Forelimb muscle (tissue), 1 donor: ENCODE measurements at regions not wholly inside any gene's neighbourhood (a gene's known extent, or its start where the extent isn't known, plus 50 kb on each side); places are given as distances from the start of the nearest gene placed in this dataset.

Source experiments
- DNase-seq: peaks from one replicate; pipeline ENCODE4 v3.0.0-alpha.2; 2013; ENCODE audit warnings: low read depth

DNA sequence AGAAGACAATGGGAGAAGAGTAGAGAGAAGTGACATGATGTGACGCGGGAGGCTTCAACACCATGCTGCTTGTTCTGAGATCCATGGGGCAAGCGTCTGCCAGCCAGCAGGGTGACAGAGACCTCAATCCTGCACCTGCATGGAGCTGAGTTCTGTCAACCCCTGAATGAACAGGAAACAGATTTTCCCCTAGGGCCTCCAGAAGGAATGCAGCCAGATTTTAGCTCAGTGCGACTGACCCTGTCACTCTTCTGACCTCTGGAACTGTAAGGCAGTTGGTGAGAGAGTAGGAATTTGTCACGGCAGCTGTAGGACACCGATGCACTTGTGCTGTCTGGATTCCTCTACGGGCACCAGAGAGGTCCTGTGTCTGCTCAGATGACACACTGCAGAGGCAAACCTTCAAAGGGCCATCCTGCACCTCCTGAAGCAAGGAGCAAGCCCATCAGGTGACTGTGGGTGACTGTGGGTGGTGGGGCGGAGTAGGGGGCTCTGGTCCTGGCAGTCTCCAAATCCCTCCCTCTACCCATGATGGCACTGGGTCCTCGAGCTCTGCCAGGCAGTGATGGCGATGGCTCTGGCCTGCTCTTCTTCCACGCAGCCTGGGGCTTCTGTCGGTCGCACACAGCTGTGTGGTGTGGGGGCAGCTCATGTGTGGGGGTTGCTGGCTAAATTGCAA lies 194.3 kb upstream of the TWIST2 start:
- no peak for DNase-seq

- no peak for DNase-seq
Observed at GRCh38 chr2:238654479-238655197, 193.2 kb upstream of the TWIST2 start.

- DNase-seq, result no peak
Observed at GRCh38 chr2:238655198-238655860, 192.6 kb upstream of the TWIST2 start.

DNA sequence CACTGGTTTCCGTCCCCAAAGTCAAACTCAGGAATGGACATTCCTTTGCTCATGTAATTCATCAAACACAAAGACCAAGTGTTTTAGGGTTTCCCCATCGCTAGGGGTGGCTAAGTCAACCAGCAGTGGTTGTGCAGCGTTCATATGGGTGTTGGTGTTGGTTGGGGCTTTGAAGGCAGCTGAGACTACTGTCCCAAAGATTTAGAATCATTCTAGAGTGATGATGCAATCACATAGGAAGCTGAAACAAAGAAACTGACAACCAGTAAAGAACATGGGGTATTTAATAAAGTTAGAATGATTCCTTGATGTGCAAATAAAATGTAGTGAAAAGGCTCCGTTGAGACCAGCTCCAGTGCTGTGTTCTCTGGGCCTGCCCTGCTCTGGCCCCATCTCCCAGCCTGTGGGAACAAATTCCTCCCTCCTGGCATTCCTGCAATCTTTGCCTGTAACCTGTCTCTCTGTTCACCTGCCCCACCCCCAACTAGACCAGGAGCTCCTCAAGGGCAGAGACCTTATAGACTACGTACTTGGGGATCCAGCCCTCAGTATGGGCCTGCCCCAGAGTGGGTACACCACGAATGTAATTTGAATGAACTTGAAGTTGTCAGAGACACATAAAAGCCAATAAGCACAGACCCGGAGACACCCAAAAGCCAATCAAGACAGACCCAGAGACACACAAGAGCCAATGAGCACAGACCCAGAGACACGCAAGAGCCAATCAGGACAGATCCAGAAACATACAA lies 191.7 kb upstream of the TWIST2 start:
- no peak for DNase-seq

GRCh38 chr2:238657132-238658053 lies 190.5 kb upstream of the TWIST2 start:
- DNase-seq, result peak; percentile 53

DNA sequence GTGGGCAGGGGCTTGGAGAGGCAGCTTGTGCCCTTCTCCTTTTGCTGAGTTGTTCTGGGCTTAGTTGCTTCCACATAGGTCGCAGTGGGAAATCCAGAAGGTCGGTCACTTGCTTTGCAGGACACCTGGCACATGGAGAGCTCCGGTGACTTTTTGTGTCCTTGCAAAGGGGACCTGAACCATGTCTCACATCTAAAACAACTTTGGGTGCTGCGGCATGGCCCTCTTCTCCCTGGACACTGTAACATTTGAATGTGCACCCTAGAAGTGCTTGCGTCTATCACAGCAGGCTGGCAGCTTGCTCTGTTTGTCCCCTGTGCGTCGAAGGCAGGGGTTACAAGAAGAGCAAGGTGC lies 189.9 kb upstream of the TWIST2 start:
- no peak for DNase-seq

DNA sequence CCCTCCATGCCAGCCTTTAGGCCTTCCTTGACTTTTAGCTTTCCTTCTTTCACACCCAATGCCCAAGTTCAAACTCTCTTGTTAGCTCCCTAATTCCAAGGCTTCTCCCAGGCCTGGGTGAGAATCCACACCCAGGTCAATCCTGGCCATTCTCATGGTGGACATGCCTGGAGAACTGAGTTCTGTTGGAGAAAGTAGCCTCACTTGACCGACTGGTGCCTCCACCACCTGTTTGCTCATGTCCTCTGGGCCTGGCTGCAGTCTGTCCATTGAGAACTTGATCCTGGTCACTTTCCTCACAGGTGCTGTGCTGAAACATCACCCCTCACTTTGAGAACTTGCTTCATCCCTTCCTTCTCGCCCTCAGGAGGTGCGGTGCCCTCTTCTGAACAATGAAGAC lies 189.1 kb upstream of the TWIST2 start:
- DNase-seq, result no peak

DNA sequence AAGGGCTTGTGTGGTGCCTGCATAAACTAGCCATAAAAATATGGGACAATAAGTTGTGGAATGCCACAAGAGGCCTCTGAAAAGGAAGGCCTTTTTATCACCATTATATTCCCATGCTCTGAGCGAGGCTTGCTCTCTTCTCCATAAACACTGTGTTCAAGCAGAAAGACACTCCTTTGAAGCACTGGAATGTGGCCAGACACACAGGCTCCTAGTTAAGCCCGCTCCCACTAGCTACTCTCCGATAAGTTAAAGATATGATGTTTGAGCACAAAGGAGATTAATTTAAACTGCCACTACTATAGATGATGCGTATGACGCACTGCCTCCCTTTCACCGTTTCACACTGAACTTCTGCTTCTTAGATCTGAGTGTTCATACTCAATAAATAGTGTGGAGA lies 188.7 kb upstream of the TWIST2 start:
- DNase-seq, result no peak

DNA sequence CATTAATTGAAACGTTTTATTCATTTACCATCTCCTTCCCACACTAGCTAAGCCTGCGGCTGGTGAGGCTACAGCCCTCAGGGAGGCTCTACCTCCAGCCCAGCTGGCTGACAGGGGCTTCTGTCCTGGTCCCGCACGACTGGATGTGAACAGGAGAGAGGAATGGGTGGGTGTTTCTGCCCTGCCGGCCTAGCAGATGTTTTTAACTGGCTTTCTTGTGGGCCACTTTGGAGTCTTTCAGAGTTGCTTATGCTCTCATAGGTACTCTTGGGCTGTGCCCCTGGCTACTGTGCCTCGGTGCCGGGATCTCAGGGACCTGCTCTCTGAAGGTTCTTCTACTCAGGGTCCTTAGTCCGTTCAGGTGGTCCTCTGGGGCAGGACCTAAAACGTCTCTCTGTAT lies 184.3 kb upstream of the TWIST2 start:
- DNase-seq, result no peak

DNA sequence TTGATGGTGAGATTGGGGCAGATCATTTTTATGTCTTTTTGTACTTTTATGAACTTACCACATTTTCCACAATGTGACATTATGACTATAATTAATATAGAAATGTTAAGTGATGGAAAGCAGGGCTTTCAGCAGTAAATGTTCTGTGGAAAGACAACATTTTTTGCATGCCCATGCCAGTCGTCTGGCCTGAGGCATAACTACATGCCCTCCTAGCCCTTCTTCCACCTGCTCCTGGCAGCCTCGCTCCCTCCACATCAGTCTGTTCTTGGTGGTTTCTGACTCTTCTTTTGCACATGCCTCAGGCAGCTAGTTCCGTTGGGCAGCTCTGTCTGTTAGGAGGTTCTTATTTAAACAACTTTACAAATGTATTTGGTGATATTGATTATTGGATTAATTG lies 182.0 kb upstream of the TWIST2 start:
- no peak for DNase-seq

GRCh38 chr2:238666543-238666942 lies 181.3 kb upstream of the TWIST2 start:
- no peak for DNase-seq

DNA sequence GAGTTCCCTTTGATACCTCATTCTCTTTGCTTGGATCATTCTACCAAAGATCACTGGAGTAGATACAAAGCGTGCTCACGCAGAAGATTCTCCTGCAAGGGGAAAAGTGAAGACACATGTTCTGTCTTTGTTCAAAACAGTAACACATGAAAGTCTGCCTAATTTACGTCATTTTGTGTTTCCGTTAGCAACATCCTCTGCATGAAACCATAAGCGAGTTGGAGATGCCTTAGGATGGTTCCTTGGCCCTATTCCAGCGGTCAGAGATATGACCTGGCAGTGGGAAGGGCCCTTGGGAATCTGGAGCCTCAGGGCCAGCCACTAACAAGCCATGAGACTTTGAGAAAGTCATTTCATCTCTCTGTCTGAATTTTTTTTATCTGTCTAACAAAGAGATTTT lies 180.9 kb upstream of the TWIST2 start:
- DNase-seq, result no peak

DNA sequence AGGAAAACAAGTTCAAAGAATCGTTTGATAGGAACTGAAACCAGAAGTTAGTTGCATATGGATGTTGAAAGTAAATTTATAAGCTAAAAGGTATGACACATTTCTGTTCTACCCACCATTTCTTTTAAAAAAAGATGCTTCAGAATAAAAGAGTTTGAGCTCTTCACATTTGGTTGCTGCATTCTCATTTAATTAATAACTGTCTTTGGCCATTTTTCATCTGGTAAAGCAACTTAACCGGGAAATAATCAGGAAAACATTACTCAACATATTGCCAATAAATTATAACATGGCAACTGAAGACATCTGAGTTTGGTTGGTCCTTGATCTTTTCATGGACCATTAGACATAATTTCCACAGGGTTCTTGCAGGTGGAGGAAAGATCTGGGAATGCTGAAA lies 180.2 kb upstream of the TWIST2 start:
- DNase-seq, result no peak

- DNase-seq, result no peak
Observed at GRCh38 chr2:238668426-238668825, 179.5 kb upstream of the TWIST2 start.

GRCh38 chr2:238669046-238669445 lies 178.8 kb upstream of the TWIST2 start:
- DNase-seq, result no peak

DNA sequence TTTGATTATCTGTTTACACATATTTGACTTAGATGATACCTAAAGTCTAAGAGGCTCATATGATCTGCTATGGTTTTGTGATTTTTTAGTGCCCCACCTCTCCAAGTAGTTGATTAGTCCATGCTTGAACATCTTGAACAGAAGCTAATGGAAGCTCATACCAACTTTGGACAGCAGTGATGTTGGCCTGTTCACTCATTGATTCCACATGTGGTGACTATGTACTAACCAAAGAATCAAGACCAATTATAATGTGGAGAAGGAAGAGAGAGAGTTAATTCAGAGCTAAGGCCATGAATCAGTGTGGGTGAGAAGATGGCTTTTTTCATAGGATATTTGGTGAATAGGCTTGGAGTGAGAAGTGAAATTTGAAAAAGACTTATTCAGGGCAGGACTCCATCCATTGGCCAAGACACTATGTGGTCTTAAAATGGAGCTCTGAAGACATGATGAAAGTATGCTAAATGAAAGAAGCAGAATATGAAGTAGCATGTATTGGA lies 178.3 kb upstream of the TWIST2 start:
- DNase-seq, result no peak

DNA sequence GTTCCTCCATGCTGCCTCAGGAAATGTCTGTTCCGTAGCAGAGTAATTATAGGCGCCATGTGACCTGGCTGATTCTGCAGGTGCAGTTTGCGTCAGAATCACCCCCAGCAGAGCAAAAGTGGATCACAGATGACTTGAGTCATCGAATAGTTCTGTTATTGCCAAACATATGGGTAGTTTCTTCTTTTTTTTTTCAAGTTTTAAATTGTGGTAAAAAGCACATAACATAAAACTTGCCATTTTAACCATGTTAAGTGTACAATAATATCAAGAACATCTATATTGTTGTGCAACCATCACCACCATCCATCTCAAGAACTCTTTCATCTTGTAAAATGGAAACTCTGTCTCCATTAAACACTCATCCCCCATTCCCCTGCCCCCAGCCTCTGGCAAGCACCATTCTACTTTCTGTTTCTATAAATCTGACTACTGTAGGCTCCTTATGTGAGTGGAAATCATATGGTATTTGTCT lies 177.7 kb upstream of the TWIST2 start:
- no peak for DNase-seq

DNA sequence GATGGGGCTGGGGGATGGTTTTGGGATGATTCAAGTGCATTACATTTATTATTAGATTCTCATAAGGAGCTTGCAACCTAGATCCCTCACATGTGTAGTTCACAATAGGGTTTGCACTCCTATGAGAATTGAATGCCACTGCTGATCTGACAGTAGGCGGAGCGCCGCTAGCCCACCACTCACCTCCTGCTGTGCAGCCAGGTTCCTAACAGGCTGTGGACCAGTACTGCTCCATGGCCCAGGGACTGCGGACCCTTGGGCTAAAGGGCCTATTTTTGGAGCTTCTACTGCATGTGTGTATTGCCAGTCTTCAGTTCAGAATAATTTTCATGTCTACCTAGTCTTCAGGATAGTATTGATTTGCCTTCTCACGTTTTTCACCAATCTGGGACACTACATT lies 165.3 kb upstream of the TWIST2 start:
- DNase-seq, result no peak

- peak; percentile 62 for DNase-seq
Observed at GRCh38 chr2:238684362-238685326, 163.2 kb upstream of the TWIST2 start.

GRCh38 chr2:238685327-238685709 lies 162.6 kb upstream of the TWIST2 start:
- DNase-seq, result no peak
